ENCODE measurements at regions not wholly inside any gene's neighbourhood (a gene's known extent, or its start where the extent isn't known, plus 50 kb on each side); places are given as distances from the start of the nearest gene placed in this dataset.

- intact Hi-C loops (cut with micrococcal nuclease; ENCODE audit: unreplicated experiment) (no loop called here), in situ Hi-C loops (cut with HindIII; ENCODE audit: extremely low pct_ligation_motif_present, low pct_unique_long_range_greater_than_20kb) (no loop called here)
- peak overlapping the region; percentile 38 for H3K27ac ChIP-seq (ENCODE audit: extremely low read length, insufficient read depth, low read length)
- H3K4me1 ChIP-seq (ENCODE audit: insufficient read depth, low read length) = peaks cover 86% of the 10 kb centered on the region
- H3K4me2 ChIP-seq (ENCODE audit: low read depth, low read length) = no peak overlapping the region
- H3K27me3 ChIP-seq (ENCODE audit: control insufficient read depth in 1 of 2, insufficient read depth in 2 of 2, low read length in 2 of 2) = peaks cover 0 to 25% of the 10 kb centered on the region in 2 experiments; a peak in 4 of 5 replicates
- 79% methylated on average over 3 of the region's 20 CpGs for WGBS (ENCODE audit: low lambda C conversion rate)
- no peaks in the 10 kb centered on the region for H3K9me3 ChIP-seq (ENCODE audit: low read length)
- no TSS peak for BruUV-seq (replicated peaks)
- H4K20me1 ChIP-seq (ENCODE audit: insufficient read depth, low read length) = no peaks in the 10 kb centered on the region
- H3K79me2 ChIP-seq (ENCODE audit: insufficient read depth, low read length) = no peaks in the 10 kb centered on the region
- ATAC-seq (peak; percentile 6), DNase-seq (ENCODE audit: low spot score) (no peak), FAIRE-seq (no peak)
- H3K9ac ChIP-seq (ENCODE audit: insufficient read depth, low read depth, low read length) = no peak overlapping the region
- no peak overlapping the region for H2AFZ ChIP-seq (ENCODE audit: low read length)
- no peaks in the 10 kb centered on the region for H3K36me3 ChIP-seq (replicated peaks in 1 of 2; ENCODE audit: control insufficient read depth in 1 of 2, insufficient read depth in 2 of 2, low read length in 2 of 2)
- CTCF ChIA-PET (ENCODE audit: low intra/inter-chr PET ratio, low total read pairs) = no interaction called here
- no peak overlapping the region for H3K4me3 ChIP-seq (replicated peaks in 1 of 3; ENCODE audit: insufficient read depth in 1 of 3, low read depth in 2 of 3, low read length in 3 of 3)
- POLR2A ChIA-PET = no interaction called here
- TF ChIP-seq THAP7 (CRISPR knock-in tag; IDR thresholded peaks at IDR 0.05) = no peak
- no peak for TF ChIP-seq ZNF281 (CRISPR knock-in tag; IDR thresholded peaks at IDR 0.05; ENCODE audit: borderline replicate concordance)
- peak; percentile 90 for TF ChIP-seq ZHX2 (IDR thresholded peaks at IDR 0.05; ENCODE audit: low read depth)
- TF ChIP-seq ZHX2 (CRISPR knock-in tag; IDR thresholded peaks at IDR 0.05; ENCODE audit: borderline replicate concordance) = no peak
- TF ChIP-seq ZBTB34 (CRISPR knock-in tag; IDR thresholded peaks at IDR 0.05) = no peak
- TF ChIP-seq ZNF501 (CRISPR knock-in tag; IDR thresholded peaks at IDR 0.05) = peak; percentile 86
- 0 out of 2 replicates have a peak, but pooled peaks have one; percentile 24 for TF ChIP-seq ZNF747 (CRISPR knock-in tag; IDR thresholded peaks at IDR 0.05; ENCODE audit: borderline replicate concordance)
- no peak for TF ChIP-seq CHD2 (IDR thresholded peaks at IDR 0.05; ENCODE audit: low read depth, low read length)
- TF ChIP-seq ZNF75D (CRISPR knock-in tag; IDR thresholded peaks at IDR 0.05; ENCODE audit: borderline replicate concordance) = no peak
Measured at GRCh38 chr6:44062771-44063560, 64.3 kb downstream of the MRPL14 start.
